ENCODE measurements at regions not wholly inside any gene's neighbourhood (a gene's known extent, or its start where the extent isn't known, plus 50 kb on each side); places are given as distances from the start of the nearest gene placed in this dataset.

DNA sequence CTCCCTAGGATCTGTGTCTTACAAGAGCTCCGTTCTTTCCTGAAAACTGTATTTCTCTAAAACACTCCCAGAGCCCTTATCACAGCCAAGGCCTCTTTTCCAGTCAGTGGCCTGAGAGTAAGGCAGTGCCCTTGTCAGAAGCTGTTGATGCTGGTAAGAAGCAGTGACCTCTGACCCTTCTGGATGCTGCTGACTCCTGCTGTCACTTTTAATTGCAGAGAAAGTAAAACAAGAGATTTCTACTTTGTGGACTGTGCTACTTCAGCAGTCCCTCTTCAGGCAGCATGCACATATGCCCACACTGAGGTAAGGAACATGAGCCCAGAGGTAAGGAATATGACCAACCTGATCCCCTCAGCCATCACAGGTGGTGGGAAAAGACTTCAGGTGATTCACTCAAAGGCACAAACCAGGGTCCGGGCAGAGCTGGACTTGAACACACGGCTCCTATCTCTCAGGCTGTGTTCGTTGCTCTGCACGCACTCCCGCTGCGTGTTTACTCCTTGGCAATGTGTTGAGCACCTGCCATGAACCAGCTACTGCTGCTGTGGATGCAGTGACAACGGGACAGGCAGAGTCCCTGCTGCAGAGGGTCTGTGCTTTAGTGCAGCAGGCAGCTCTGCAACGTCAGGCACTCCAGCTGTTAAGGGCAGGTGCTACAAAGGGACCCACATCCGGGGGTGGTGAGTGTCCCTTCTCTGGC lies 201.9 kb upstream of the CST7 start:
- H3K4me3 ChIP-seq (replicated peaks; ENCODE audit: low read depth, low read length): no peak overlapping the region
- TF ChIP-seq, protein P1, sequence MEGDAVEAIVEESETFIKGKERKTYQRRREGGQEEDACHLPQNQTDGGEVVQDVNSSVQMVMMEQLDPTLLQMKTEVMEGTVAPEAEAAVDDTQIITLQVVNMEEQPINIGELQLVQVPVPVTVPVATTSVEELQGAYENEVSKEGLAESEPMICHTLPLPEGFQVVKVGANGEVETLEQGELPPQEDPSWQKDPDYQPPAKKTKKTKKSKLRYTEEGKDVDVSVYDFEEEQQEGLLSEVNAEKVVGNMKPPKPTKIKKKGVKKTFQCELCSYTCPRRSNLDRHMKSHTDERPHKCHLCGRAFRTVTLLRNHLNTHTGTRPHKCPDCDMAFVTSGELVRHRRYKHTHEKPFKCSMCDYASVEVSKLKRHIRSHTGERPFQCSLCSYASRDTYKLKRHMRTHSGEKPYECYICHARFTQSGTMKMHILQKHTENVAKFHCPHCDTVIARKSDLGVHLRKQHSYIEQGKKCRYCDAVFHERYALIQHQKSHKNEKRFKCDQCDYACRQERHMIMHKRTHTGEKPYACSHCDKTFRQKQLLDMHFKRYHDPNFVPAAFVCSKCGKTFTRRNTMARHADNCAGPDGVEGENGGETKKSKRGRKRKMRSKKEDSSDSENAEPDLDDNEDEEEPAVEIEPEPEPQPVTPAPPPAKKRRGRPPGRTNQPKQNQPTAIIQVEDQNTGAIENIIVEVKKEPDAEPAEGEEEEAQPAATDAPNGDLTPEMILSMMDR (IDR thresholded peaks at IDR 0.05; ENCODE audit: low read length, missing control alignments): no peak
- DNase-seq (ENCODE audit: low read depth): no peak

DNA sequence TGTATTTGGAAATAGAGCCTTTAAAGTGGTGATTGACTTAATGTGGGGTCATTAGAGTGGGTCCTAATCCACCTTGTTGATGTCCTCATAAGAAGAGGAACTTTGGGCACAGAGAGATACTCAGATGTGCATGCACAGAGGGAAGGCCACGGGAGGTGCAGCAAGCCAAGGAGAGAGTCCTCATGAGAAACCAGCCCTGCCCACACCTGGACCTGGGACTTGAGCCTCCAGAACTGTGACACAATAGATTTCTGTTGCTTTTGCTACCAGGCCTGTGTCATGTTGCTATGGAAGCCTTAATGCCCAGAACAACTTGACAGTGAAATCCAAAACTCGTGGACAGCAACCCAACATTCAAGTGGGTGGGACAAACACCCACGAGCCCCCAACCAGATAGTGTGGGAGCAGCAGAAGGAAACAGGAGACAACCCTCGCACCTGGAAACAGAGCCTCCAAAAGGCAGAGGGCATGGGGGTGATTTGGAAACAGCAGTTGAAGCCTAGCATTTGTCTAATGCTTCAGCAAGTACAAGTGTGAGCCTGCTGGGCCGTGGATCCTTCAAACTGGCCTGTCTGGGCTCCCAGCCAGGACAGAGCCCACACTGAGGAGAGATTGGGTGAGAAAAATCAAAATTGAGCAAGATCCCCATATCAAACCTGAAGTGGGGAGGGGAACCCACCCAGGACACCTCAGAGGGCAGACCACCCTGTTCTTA lies 201.0 kb upstream of the CST7 start:
- TF ChIP-seq, protein P1 (IDR thresholded peaks at IDR 0.05; ENCODE audit: low read length, missing control alignments): no peak
- DNase-seq (ENCODE audit: low read depth): no peak
- no peak overlapping the region for H3K4me3 ChIP-seq (replicated peaks; ENCODE audit: low read depth, low read length)

DNA sequence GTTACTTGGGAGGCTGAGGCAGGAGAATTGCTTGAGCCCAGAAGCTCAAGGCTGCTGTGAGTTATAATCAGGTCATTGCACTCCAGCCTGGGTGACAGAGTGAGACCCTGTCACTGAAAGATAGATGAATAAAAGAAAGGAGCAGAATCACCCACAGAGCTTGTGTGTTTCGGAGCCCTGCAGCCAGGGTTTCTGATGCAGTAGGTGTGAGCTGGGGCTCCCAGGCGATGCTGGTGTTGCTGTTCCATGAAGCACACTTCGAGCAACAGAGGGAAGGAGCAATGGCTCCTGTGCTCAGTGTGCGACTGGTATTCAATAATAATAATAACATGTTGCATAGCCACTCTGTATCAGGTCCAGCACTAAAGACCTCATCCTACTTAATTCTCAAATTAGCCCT lies 197.5 kb upstream of the CST7 start:
- TF ChIP-seq, protein P1 (IDR thresholded peaks at IDR 0.05; ENCODE audit: low read length, missing control alignments): no peak
- no peak for DNase-seq (ENCODE audit: low read depth)
- no peak overlapping the region for H3K4me3 ChIP-seq (replicated peaks; ENCODE audit: low read depth, low read length)

DNA sequence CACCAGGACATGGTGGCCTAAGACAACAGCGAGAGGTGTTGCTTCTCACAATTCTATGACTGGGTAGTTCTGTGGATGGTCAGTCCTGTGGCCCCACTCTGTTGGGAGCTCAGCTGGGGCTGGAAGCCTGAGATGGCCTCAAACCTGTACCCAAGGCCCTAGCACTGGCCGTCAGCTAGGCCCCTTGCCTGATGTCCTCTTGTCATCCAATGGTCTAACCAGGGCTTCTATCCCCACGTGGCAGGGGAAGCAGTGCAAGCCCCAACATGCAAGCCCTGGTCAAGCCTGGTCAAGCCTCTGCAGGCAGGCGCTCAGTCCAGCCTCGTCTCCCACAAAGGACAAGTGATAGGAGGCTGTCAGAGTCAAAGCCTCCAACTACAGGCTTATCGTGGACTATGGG lies 196.5 kb upstream of the CST7 start:
- TF ChIP-seq, protein P1 (IDR thresholded peaks at IDR 0.05; ENCODE audit: low read length, missing control alignments): no peak
- no peak overlapping the region for H3K4me3 ChIP-seq (replicated peaks; ENCODE audit: low read depth, low read length)
- no peak for DNase-seq (ENCODE audit: low read depth)

DNA sequence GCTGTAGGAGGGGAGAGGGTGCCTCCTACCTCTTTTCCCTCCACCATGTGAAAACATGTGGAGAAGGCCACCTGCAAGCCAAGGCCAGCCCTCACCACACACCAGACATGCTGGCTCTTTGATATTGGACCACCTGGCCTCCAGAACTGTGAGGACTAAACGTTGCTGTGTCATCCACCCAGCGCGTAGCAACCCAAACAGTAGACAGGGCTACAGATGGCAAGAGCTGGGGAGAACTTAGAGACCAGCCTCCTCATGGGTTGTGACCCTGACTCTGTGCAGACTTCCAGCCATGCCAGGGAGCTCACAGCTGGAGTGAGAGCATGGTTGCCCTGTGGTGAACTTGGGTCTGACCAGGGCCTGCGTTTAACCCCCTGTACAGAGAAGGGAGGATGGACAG lies 195.9 kb upstream of the CST7 start:
- TF ChIP-seq, protein P1 (IDR thresholded peaks at IDR 0.05; ENCODE audit: low read length, missing control alignments): no peak
- H3K4me3 ChIP-seq (replicated peaks; ENCODE audit: low read depth, low read length): no peak overlapping the region
- no peak for DNase-seq (ENCODE audit: low read depth)

DNA sequence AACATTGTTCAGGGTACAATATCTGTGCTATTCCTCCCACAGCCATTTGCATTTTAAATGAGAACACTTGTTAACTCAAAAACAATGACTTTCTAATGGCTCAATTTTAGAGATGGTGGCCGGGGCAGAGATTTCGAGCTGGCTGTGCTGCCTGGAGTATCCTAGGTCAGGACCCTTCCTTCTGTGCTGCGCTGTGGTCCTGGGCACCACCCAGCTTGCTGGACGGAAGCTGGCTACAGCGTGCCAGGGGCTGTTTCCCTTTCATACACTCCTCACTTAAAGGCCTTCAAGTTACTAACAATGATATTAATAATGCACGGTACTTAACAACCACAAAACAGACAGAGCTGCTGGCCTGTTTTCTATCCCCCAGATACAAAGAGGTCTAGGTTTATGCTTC lies 194.4 kb upstream of the CST7 start:
- TF ChIP-seq, protein P1 (IDR thresholded peaks at IDR 0.05; ENCODE audit: low read length, missing control alignments): no peak
- DNase-seq (ENCODE audit: low read depth): no peak
- H3K4me3 ChIP-seq (replicated peaks; ENCODE audit: low read depth, low read length): no peak overlapping the region
